Immature natural killer cell (primary cell): ENCODE measurements at regions not wholly inside any gene's neighbourhood (a gene's known extent, or its start where the extent isn't known, plus 50 kb on each side); places are given as distances from the start of the nearest gene placed in this dataset.

Experiments
- DNase-seq, 3 donors: peaks; one replicate each; pipeline ENCODE4 v3.0.0; 2022; ENCODE audit warnings: mixed read lengths in 1 of 3
- H3K27ac Mint-ChIP-seq, 6 donors: one replicate each; pipeline ENCODE4 v1.8.0; 2020; ENCODE audit warnings: mixed read lengths in 6 of 6, mild to moderate bottlenecking in 5 of 6, inconsistent platforms in 4 of 6, moderate library complexity in 3 of 6
- H3K27me3 Mint-ChIP-seq, 3 donors: one replicate each; pipeline ENCODE4 v1.8.0; 2020 to 2021; ENCODE audit warnings: low read depth in 3 of 3, mild to moderate bottlenecking in 3 of 3, mixed read lengths in 3 of 3, moderate library complexity in 3 of 3, inconsistent platforms in 1 of 3
- H3K36me3 Mint-ChIP-seq, 3 donors: one replicate each; pipeline ENCODE4 v1.8.0; 2020; ENCODE audit warnings: mixed read lengths in 3 of 3, inconsistent platforms in 2 of 3, mild to moderate bottlenecking in 2 of 3
- H3K4me1 Mint-ChIP-seq, 2 donors: one replicate each; pipeline ENCODE4 v1.8.0; 2020; ENCODE audit warnings: inconsistent platforms in 2 of 2, mild to moderate bottlenecking in 2 of 2, mixed read lengths in 2 of 2, moderate library complexity in 1 of 2
- H3K4me3 Mint-ChIP-seq, 5 donors: one replicate each; pipeline ENCODE4 v1.8.0; 2020; ENCODE audit warnings: mild to moderate bottlenecking in 5 of 5, mixed read lengths in 5 of 5, inconsistent platforms in 3 of 5, moderate library complexity in 3 of 5
- H3K9me3 Mint-ChIP-seq, 6 donors: one replicate each; pipeline ENCODE4 v1.8.0; 2020; ENCODE audit warnings: mild to moderate bottlenecking in 6 of 6, mixed read lengths in 6 of 6, inconsistent platforms in 4 of 6, moderate library complexity in 3 of 6

DNA sequence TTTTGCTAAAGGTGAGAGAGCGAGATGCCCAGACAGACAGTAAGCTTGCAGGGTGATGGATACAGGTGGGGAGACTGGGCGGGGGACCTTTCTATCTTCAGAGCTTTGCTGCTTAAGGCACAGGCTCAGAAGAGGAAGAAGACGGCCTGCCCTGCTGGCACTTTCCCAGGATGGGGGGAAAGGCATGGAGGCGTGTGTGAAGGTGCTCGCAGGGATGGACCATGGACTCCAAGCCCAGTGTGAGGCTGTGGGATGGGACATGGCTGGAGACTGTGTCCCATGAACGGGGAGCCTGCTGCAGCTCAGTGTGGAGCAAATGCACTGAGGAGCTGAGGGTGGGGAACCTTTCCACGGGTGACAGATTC lies 243.2 kb upstream of the IRX4 start:
- no peaks in the 10 kb centered on the region for H3K36me3 Mint-ChIP-seq
- H3K27me3 Mint-ChIP-seq: peaks cover 4 to 7% (median 7%) of the 10 kb centered on the region in 3 donors

GRCh38 chr5:2125171-2125900 lies 242.6 kb upstream of the IRX4 start:
- no peaks in the 10 kb centered on the region for H3K9me3 Mint-ChIP-seq

More for the DNA sequence above, 243.2 kb upstream of the IRX4 start:
- Mint-ChIP-seq H3K4me1 (no peaks in the 10 kb centered on the region), H3K27ac (no peak overlapping the region), H3K4me3 (no peak overlapping the region), H3K9me3 (no peaks in the 10 kb centered on the region)
- DNase-seq: no peak

GRCh38 chr5:2124434-2125170 lies 241.9 kb upstream of the IRX4 start:
- Mint-ChIP-seq H3K9me3 (no peaks in the 10 kb centered on the region), H3K4me3 (no peak overlapping the region), H3K27ac (no peak overlapping the region), H3K4me1 (no peaks in the 10 kb centered on the region), H3K27me3 (peaks cover 4 to 9% (median 4%) of the 10 kb centered on the region in 3 donors), H3K36me3 (no peaks in the 10 kb centered on the region)
- DNase-seq: no peak

More at GRCh38 chr5:2125171-2125900, 242.6 kb upstream of the IRX4 start:
- Mint-ChIP-seq H3K27me3 (peaks cover 4 to 9% (median 6%) of the 10 kb centered on the region in 3 donors), H3K27ac (no peak overlapping the region), H3K4me1 (no peaks in the 10 kb centered on the region), H3K4me3 (no peak overlapping the region), H3K36me3 (no peaks in the 10 kb centered on the region)
- DNase-seq: no peak

DNA sequence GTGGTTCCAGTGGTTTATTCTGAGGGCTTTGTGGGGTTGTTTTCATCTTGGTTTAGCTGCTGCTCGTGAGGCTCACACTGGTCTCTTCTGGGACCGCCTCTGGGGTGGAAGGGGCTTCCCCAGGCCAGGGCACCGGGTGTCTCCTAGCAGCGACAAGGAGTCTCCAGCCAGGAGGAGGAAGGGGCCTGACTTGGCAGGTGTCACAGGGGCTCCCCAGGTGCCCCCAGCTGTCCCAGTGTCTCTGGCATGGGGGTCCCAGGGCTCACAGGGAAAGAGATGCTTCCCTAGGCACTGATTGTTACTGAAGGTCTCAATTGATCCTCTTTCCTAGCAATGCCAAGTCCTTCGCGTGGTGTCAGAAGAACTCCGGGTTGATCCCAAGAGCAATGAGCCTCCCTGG lies 241.1 kb upstream of the IRX4 start:
- Mint-ChIP-seq H3K9me3 (no peaks in the 10 kb centered on the region), H3K27ac (no peak overlapping the region), H3K4me3 (no peak overlapping the region), H3K4me1 (no peaks in the 10 kb centered on the region), H3K27me3 (peaks cover 4 to 9% (median 5%) of the 10 kb centered on the region in 3 donors), H3K36me3 (no peaks in the 10 kb centered on the region)
- no peak for DNase-seq

DNA sequence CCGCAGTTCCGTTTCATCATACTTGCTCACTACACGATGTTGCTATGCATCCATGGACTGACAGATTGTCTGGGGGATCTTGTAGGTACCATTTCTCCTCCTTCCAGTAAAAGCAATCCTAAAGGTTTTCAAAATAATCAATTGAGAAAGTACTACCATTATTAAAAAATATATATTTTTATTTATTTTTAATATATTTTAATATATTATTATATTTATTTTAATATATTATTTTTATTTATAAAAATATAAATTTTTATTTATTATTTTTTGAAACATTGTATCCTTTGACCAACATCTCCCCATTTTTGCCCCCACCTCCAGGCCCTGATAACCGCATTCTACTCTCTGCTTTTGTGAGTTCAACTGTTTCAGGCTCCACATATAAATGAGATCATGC lies 237.6 kb upstream of the IRX4 start:
- Mint-ChIP-seq H3K4me3 (no peak overlapping the region), H3K27ac (no peak overlapping the region), H3K27me3 (peaks cover 2 to 6% (median 3%) of the 10 kb centered on the region in 3 donors), H3K36me3 (no peaks in the 10 kb centered on the region), H3K4me1 (no peaks in the 10 kb centered on the region), H3K9me3 (no peaks in the 10 kb centered on the region)
- DNase-seq: no peak

DNA sequence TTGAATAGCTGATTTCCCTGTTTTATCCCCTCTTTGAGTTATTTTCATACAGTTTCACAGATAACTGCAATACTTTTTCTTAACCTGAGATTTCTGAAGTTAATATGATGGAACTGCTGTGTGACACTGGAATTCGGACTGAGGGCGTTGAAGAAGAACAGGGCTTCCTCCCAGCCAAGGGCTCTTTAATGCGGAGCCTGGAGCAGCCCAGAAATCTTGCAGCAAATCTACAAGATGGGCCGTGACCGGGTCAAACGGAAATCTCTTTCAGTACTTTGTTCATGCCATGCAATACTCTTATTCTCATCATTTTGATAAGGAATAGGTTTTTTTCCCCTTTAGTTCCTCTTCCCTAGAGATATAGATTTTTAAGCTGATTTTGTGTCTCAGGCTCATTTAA lies 236.8 kb upstream of the IRX4 start:
- Mint-ChIP-seq H3K4me3 (no peak overlapping the region), H3K4me1 (no peaks in the 10 kb centered on the region), H3K27me3 (peaks cover 2 to 6% (median 2%) of the 10 kb centered on the region in 3 donors)

GRCh38 chr5:2113348-2114131 lies 230.8 kb upstream of the IRX4 start:
- peaks cover 0 to 2% (median 0%) of the 10 kb centered on the region in 3 donors for H3K27me3 Mint-ChIP-seq
- no peak overlapping the region for H3K4me3 Mint-ChIP-seq
- DNase-seq: no peak
- no peaks in the 10 kb centered on the region for H3K36me3 Mint-ChIP-seq
- H3K9me3 Mint-ChIP-seq: no peaks in the 10 kb centered on the region
- H3K4me1 Mint-ChIP-seq: no peaks in the 10 kb centered on the region
- no peak overlapping the region for H3K27ac Mint-ChIP-seq

More for the DNA sequence above, 236.8 kb upstream of the IRX4 start:
- DNase-seq: no peak
- no peak overlapping the region for H3K27ac Mint-ChIP-seq
- H3K9me3 Mint-ChIP-seq: no peaks in the 10 kb centered on the region
- no peaks in the 10 kb centered on the region for H3K36me3 Mint-ChIP-seq

- DNase-seq: no peak
- Mint-ChIP-seq H3K4me1 (no peaks in the 10 kb centered on the region), H3K27me3 (peaks cover 0 to 2% (median 0%) of the 10 kb centered on the region in 3 donors), H3K9me3 (no peaks in the 10 kb centered on the region), H3K4me3 (no peak overlapping the region), H3K27ac (no peak overlapping the region), H3K36me3 (no peaks in the 10 kb centered on the region)
These were observed 229.7 kb upstream of the IRX4 start for GRCh38 chr5:2112173-2113025.

- DNase-seq: no peak
- no peaks in the 10 kb centered on the region for H3K9me3 Mint-ChIP-seq
- H3K27ac Mint-ChIP-seq: no peak overlapping the region
- no peaks in the 10 kb centered on the region for H3K4me1 Mint-ChIP-seq
- H3K36me3 Mint-ChIP-seq: no peaks in the 10 kb centered on the region
- peaks cover 0 to under 1% (median 0%) of the 10 kb centered on the region in 3 donors for H3K27me3 Mint-ChIP-seq
- H3K4me3 Mint-ChIP-seq: no peak overlapping the region
These were observed 228.9 kb upstream of the IRX4 start for GRCh38 chr5:2111569-2112105.

DNA sequence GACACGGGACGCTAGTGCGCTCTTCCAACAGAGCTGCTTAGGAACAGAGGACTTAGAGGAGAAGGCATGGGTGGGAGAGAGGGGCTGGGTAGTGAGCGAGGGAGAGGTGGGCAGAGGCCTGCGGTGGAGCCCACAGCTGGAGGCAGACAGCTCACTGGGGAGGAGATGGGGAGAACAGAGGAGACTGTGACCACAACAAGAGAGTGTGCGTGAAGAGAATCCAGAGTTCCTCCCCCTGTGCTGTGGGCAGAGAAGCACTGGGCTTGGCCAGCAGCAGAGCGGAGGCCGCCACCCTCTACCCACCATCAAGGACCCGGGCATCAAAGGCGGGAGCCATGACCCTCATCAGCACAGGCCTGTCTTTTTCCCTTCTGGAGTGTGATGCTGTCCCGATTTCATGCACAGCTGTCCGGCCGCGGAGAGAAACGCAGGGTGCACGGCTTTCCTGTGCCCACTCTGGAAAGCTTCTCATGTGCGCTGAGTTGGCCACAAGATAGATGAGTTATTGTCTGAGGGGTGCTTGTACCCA lies 228.3 kb upstream of the IRX4 start:
- Mint-ChIP-seq H3K36me3 (no peaks in the 10 kb centered on the region), H3K9me3 (peaks cover 0 to 3% (median 1%) of the 10 kb centered on the region in 6 donors), H3K4me1 (no peaks in the 10 kb centered on the region), H3K4me3 (no peak overlapping the region), H3K27me3 (peaks cover 0 to 2% (median under 1%) of the 10 kb centered on the region in 3 donors), H3K27ac (no peak overlapping the region)
- DNase-seq: no peak

- Mint-ChIP-seq H3K36me3 (no peaks in the 10 kb centered on the region), H3K27ac (no peak overlapping the region), H3K9me3 (peaks cover 0 to 7% (median 2%) of the 10 kb centered on the region in 6 donors), H3K4me3 (no peak overlapping the region), H3K27me3 (peaks cover 0 to 3% (median 2%) of the 10 kb centered on the region in 3 donors), H3K4me1 (no peaks in the 10 kb centered on the region)
- no peak for DNase-seq
These were observed 227.6 kb upstream of the IRX4 start for GRCh38 chr5:2110137-2110933.

- H3K4me1 Mint-ChIP-seq: no peaks in the 10 kb centered on the region
- H3K27ac Mint-ChIP-seq: peak overlapping the region in 2 of 6 donors; percentile 63 to 78
- peaks cover 0 to 3% (median 2%) of the 10 kb centered on the region in 3 donors for H3K27me3 Mint-ChIP-seq
- no peaks in the 10 kb centered on the region for H3K36me3 Mint-ChIP-seq
- H3K9me3 Mint-ChIP-seq: peaks cover 0 to 7% (median 2%) of the 10 kb centered on the region in 6 donors
- H3K4me3 Mint-ChIP-seq: peak overlapping the region in 1 of 5 donors; percentile 26
- DNase-seq: peak in 1 of 3 donors; percentile 47
These were observed 226.8 kb upstream of the IRX4 start for GRCh38 chr5:2109566-2109965.
